ENCODE measurements at regions not wholly inside any gene's neighbourhood (a gene's known extent, or its start where the extent isn't known, plus 50 kb on each side); places are given as distances from the start of the nearest gene placed in this dataset.

GRCh38 chr15:46901001-46901400 is 816.3 kb upstream of the SEMA6D start:
- ATAC-seq (no peak), DNase-seq (no peak)
- Histone ChIP-seq H3K4me3 (no peak overlapping the region), H3K36me3 (ENCODE audit: low read depth) (no peaks in the 10 kb centered on the region), H3K4me1 (ENCODE audit: low read depth) (no peaks in the 10 kb centered on the region), H3K9me3 (no peaks in the 10 kb centered on the region)
- TF ChIP-seq CTCF (IDR thresholded peaks at IDR 0.05) = no peak
- intact Hi-C loops (cut with DNase I, micrococcal nuclease) = no loop called here

- no peak for TF ChIP-seq CTCF (IDR thresholded peaks at IDR 0.05)
- Histone ChIP-seq H3K4me1 (ENCODE audit: low read depth) (no peaks in the 10 kb centered on the region), H3K4me3 (no peak overlapping the region), H3K36me3 (ENCODE audit: low read depth) (no peaks in the 10 kb centered on the region), H3K9me3 (no peaks in the 10 kb centered on the region)
- no peak for DNase-seq
- ATAC-seq = no peak
- intact Hi-C loops (cut with DNase I, micrococcal nuclease) = no loop called here
Measured at GRCh38 chr15:46917721-46918252, 799.5 kb upstream of the SEMA6D start.

- Histone ChIP-seq H3K36me3 (ENCODE audit: low read depth) (no peaks in the 10 kb centered on the region), H3K4me1 (ENCODE audit: low read depth) (no peaks in the 10 kb centered on the region), H3K9me3 (no peaks in the 10 kb centered on the region), H3K4me3 (no peak overlapping the region)
- ATAC-seq = no peak
- TF ChIP-seq CTCF (IDR thresholded peaks at IDR 0.05) = no peak
- DNase-seq = no peak
- intact Hi-C loops (cut with DNase I, micrococcal nuclease) = no loop called here
Measured at GRCh38 chr15:46918462-46919140, 798.7 kb upstream of the SEMA6D start.

- no peaks in the 10 kb centered on the region for H3K36me3 ChIP-seq (ENCODE audit: low read depth)
- H3K9me3 ChIP-seq = no peaks in the 10 kb centered on the region
- no peaks in the 10 kb centered on the region for H3K4me1 ChIP-seq (ENCODE audit: low read depth)
- ATAC-seq (no peak), DNase-seq (no peak)
- TF ChIP-seq CTCF (IDR thresholded peaks at IDR 0.05) = no peak
- intact Hi-C loops (cut with DNase I, micrococcal nuclease) = no loop called here
- H3K4me3 ChIP-seq = no peak overlapping the region
Measured at GRCh38 chr15:46921891-46922290, 795.4 kb upstream of the SEMA6D start.

GRCh38 chr15:46930426-46930825 is 786.9 kb upstream of the SEMA6D start:
- H3K4me1 ChIP-seq (ENCODE audit: low read depth) = no peaks in the 10 kb centered on the region
- no peak for TF ChIP-seq CTCF (IDR thresholded peaks at IDR 0.05)
- intact Hi-C loops (cut with DNase I, micrococcal nuclease) = no loop called here
- H3K9me3 ChIP-seq = no peaks in the 10 kb centered on the region
- no peaks in the 10 kb centered on the region for H3K36me3 ChIP-seq (ENCODE audit: low read depth)
- DNase-seq (no peak), ATAC-seq (no peak)
- no peak overlapping the region for H3K4me3 ChIP-seq
